GM12878 (cell line): ENCODE measurements at regions not wholly inside any gene's neighbourhood (a gene's known extent, or its start where the extent isn't known, plus 50 kb on each side); places are given as distances from the start of the nearest gene placed in this dataset.

Experiments used
- ATF3 ChIP-seq: IDR thresholded peaks from 2 replicates; pipeline ENCODE4 v1.6.1; 2011; ENCODE audit warnings: low read depth, mild to moderate bottlenecking, low read length, moderate library complexity, borderline replicate concordance; ENCODE audit errors: extremely low read depth
- BCL11A ChIP-seq: IDR thresholded peaks from 2 replicates; pipeline ENCODE4 v1.6.1; 2011; ENCODE audit warnings: low read depth, low read length
- BCLAF1 ChIP-seq: fragments of 450-650 bp; IDR thresholded peaks from 2 replicates; pipeline ENCODE4 v1.6.1; 2017; ENCODE audit warnings: antibody characterized with exemption, mild to moderate bottlenecking, moderate library complexity
- CBX3 ChIP-seq: fragments of 200-600 bp; sonication (generic); IDR thresholded peaks from 2 replicates; pipeline ENCODE4 v1.6.1; 2016; ENCODE audit warnings: low read depth, borderline replicate concordance
- CBX5 ChIP-seq: sonication (generic); IDR thresholded peaks from 2 replicates; pipeline ENCODE4 v1.6.1; 2016; ENCODE audit warnings: low read depth, moderate library complexity, mild to moderate bottlenecking, inconsistent platforms
- CEBPZ ChIP-seq: fragments of 150-350 bp; IDR thresholded peaks from 2 replicates; pipeline ENCODE4 v1.6.1; 2016; ENCODE audit warnings: low read depth, low read length
- CHD4 ChIP-seq: fragments of 200-600 bp; sonication (generic); IDR thresholded peaks from 2 replicates; pipeline ENCODE4 v1.6.1; 2016; ENCODE audit warnings: mild to moderate bottlenecking
- CREB1 ChIP-seq: IDR thresholded peaks from 2 replicates; pipeline ENCODE4 v1.6.1; 2012; ENCODE audit warnings: low read depth, mild to moderate bottlenecking, inconsistent platforms
- EED ChIP-seq: sonication (generic); IDR thresholded peaks from 2 replicates; pipeline ENCODE4 v1.6.1; 2016; ENCODE audit warnings: antibody characterized with exemption, low read depth
- EZH2 ChIP-seq: IDR thresholded peaks from 2 replicates; pipeline ENCODE4 v1.6.1; 2012; ENCODE audit warnings: low read depth, mild to moderate bottlenecking, control low read depth, inconsistent platforms, low read length, borderline replicate concordance; ENCODE audit not compliant: control insufficient read depth
- FOS ChIP-seq: IDR thresholded peaks from 3 replicates; pipeline ENCODE4 v1.6.1; 2011; ENCODE audit warnings: borderline replicate concordance; ENCODE audit not compliant: insufficient read length; ENCODE audit errors: extremely low read depth
- HCFC1 ChIP-seq: fragments of 150-350 bp; IDR thresholded peaks from 2 replicates; pipeline ENCODE4 v1.6.1; 2014; ENCODE audit warnings: low read length
- IKZF1 ChIP-seq: fragments of 450-650 bp; conservative IDR thresholded peaks from 2 replicates; pipeline ENCODE4 v1.6.1; 2017; ENCODE audit warnings: antibody characterized with exemption, mild to moderate bottlenecking
- IRF4 ChIP-seq: IDR thresholded peaks from 2 replicates; pipeline ENCODE4 v1.6.1; 2011; ENCODE audit warnings: low read depth, low read length
- MXI1 ChIP-seq: fragments of 150-350 bp; IDR thresholded peaks from 2 replicates; pipeline ENCODE4 v1.6.1; 2011; ENCODE audit warnings: low read depth, mild to moderate bottlenecking, inconsistent platforms, low read length, improper control_type of control experiment
- MYB ChIP-seq: fragments of 150-350 bp; IDR thresholded peaks from 2 replicates; pipeline ENCODE4 v1.6.1; 2014; ENCODE audit warnings: mild to moderate bottlenecking, low read depth, low read length, borderline replicate concordance
- PML ChIP-seq: IDR thresholded peaks from 2 replicates; pipeline ENCODE4 v1.6.1; 2012; ENCODE audit warnings: low read length, inconsistent platforms
- RAD51 ChIP-seq: fragments of 450-650 bp; IDR thresholded peaks from 2 replicates; pipeline ENCODE4 v1.6.1; 2016; ENCODE audit warnings: moderate library complexity, mild to moderate bottlenecking, inconsistent platforms
- RELB ChIP-seq: fragments of 450-650 bp; IDR thresholded peaks from 2 replicates; pipeline ENCODE4 v1.6.1; 2017; ENCODE audit warnings: low read depth, mild to moderate bottlenecking, moderate library complexity
- SMC3 ChIP-seq: IDR thresholded peaks from 2 replicates; pipeline ENCODE4 v1.6.1; 2011; ENCODE audit warnings: low read length, improper control_type of control experiment, borderline replicate concordance
- SRF ChIP-seq, 2 experiments: IDR thresholded peaks; 2 replicates each; pipeline ENCODE4 v1.6.1; 2011; ENCODE audit warnings: low read depth in 2 of 2, low read length in 2 of 2, mild to moderate bottlenecking in 1 of 2, moderate library complexity in 1 of 2
- SUPT20H ChIP-seq: IDR thresholded peaks from 2 replicates; pipeline ENCODE4 v1.6.1; 2011; ENCODE audit warnings: low read depth, mild to moderate bottlenecking, low read length, moderate library complexity, borderline replicate concordance; ENCODE audit not compliant: control insufficient read depth
- TAF1 ChIP-seq: IDR thresholded peaks from 2 replicates; pipeline ENCODE4 v1.6.1; 2011; ENCODE audit warnings: mild to moderate bottlenecking, low read depth, low read length, borderline replicate concordance
- YBX1 ChIP-seq: fragments of 450-650 bp; IDR thresholded peaks from 2 replicates; pipeline ENCODE4 v1.6.1; 2016; ENCODE audit warnings: antibody characterized with exemption
- ZZZ3 ChIP-seq: IDR thresholded peaks from 2 replicates; pipeline ENCODE4 v1.6.1; 2011; ENCODE audit warnings: low read depth; ENCODE audit not compliant: control insufficient read depth, insufficient read length

- TF ChIP-seq FOS (no peak), HCFC1 (no peak), BCLAF1 (no peak), PML (no peak), CEBPZ (no peak), YBX1 (no peak), IRF4 (peak; percentile 64; the same call in 1 of the 2 replicates), EED (peak; percentile 40; the same call in 1 of the 2 replicates), CREB1 (0 out of 2 replicates have a peak, but pooled peaks have one; percentile 21), CHD4 (no peak), CBX3 (no peak), BCL11A (0 out of 2 replicates have a peak, but pooled peaks have one; percentile 6), SUPT20H (no peak), ZZZ3 (no peak), IKZF1 (peak; percentile 70), RAD51 (no peak), MXI1 (no peak), RELB (peak; percentile 40; the same call in 1 of the 2 replicates), MYB (no peak), SRF (IDR thresholded peaks at IDR 0.05; ENCODE audit: low read depth in 2 of 2, low read length in 2 of 2) (no peak), EZH2 (no peak), SMC3 (no peak), ATF3 (no peak), CBX5 (peak; percentile 65; the same call in 1 of the 2 replicates), TAF1 (no peak)
Observed at GRCh38 chr5:116365006-116365496, 209.6 kb downstream of the SEMA6A start (continued).
